HG02610 (cell line): ENCODE measurements at regions not wholly inside any gene's neighbourhood (a gene's known extent, or its start where the extent isn't known, plus 50 kb on each side); places are given as distances from the start of the nearest gene placed in this dataset.
A peak's percentile ranks its signal among the peaks of the same experiment; 100 is the strongest.

Source experiments
- ATAC-seq: cut with Tn5 transposase; IDR thresholded peaks from one replicate; pipeline ENCODE4 v1.9.1; 2021; ENCODE audit warnings: mild to moderate bottlenecking, moderate library complexity; ENCODE audit not compliant: unreplicated experiment

- ATAC-seq: no peak
Observed at GRCh38 chr4:46684041-46684440, 225.0 kb downstream of the COX7B2 start.

- ATAC-seq: no peak
Observed at GRCh38 chr4:46676364-46676763, 232.7 kb downstream of the COX7B2 start.

DNA sequence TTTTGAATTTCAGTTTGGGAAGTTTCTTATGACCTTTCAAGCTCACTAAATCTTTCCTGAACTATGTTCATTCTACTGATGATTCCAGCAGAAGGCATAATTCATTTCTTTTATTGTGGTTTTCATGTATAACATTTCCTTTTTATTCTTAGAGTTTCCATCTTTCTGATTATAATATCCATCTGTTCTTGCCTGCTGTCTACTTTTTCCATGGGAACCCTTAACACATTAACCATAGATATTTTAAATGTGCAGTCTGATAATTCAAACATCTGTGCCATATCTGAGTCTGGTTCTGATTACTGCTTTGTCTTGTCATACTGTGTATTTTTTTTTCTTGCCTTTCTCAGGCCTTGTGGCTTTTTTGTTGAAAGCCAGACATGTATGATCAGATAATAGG is 234.7 kb downstream of the COX7B2 start:
- ATAC-seq: no peak

- ATAC-seq: no peak
Observed at GRCh38 chr4:46667790-46668189, 241.3 kb downstream of the COX7B2 start.

DNA sequence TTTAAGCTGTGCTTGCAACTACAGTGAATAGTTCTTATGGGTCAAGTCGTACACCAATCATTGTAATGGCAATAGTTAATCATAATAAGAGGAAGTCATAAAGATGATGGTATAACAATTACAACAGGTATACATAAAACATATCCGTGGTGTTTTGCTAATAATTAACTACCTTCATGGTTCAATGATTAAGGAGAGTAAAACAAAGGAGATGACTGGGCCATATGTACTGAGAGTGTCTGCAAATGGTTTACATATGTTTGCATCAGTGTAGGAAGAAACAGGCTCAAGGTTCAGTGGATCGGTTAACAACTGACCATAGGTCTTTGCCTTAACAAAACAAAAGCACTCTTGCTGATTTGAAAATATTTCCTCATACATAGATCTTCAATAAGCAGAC is 253.0 kb downstream of the COX7B2 start:
- no peak for ATAC-seq

DNA sequence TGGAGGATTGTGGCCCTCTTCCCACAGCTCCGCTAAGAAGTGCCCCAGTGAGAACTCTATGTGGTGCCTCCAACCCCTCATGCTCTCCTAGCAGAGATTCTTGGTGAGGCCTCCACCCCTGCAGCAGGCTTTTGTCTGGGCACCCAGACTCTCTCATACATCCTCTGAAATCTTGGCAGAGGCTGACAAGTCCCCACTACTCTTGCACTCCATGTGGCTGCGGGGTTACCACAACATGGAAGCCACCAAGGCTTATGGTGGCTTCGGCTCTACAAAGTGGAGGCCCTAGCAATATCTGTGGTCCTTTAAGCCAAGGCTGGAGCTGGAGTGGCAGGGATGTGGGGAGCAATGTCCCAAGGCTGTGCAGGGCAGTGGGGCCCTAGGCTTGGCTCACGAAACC is 255.2 kb downstream of the COX7B2 start:
- ATAC-seq: no peak

DNA sequence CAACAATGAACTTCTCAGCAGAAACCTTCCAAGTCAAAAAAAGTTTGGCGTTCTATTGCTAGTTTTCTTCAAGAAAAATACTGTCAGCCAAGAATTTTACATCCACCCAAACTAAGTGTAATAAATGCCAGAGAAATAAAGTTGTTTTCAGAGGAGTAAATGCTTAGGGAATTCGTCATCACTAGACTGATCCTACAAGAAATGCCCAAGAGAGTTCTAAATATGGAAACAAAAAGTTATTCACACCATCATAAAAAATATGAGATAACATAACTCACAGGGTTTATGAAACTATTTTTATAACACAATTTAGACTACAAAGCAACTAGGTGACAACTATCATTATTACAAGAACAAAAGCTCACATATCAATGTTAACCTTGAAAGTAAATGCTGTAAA is 259.5 kb upstream of the GABRA2 start:
- ATAC-seq: no peak

GRCh38 chr4:46648088-46648744 is 258.3 kb upstream of the GABRA2 start:
- peak; percentile 94 for ATAC-seq

DNA sequence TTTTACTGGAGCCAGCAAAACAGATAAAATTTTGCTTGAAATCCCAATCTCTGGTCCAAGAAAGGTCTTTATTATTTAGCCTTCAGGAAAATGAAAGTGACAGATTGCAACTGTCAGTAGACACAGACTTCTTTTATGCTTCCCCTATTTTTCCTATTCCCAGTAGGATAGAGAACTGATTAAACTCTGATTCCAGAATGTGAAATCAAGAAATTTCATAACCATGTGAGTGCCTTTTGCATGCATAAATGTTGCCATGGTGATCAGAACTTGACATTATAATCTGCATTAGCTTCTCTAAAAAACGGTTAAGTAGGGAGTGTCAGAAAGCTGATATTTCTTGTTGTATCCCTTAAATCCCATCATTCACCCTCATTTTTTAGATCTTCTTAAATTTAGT is 255.2 kb upstream of the GABRA2 start:
- no peak for ATAC-seq
